ENCODE measurements at regions not wholly inside any gene's neighbourhood (a gene's known extent, or its start where the extent isn't known, plus 50 kb on each side); places are given as distances from the start of the nearest gene placed in this dataset.

DNA sequence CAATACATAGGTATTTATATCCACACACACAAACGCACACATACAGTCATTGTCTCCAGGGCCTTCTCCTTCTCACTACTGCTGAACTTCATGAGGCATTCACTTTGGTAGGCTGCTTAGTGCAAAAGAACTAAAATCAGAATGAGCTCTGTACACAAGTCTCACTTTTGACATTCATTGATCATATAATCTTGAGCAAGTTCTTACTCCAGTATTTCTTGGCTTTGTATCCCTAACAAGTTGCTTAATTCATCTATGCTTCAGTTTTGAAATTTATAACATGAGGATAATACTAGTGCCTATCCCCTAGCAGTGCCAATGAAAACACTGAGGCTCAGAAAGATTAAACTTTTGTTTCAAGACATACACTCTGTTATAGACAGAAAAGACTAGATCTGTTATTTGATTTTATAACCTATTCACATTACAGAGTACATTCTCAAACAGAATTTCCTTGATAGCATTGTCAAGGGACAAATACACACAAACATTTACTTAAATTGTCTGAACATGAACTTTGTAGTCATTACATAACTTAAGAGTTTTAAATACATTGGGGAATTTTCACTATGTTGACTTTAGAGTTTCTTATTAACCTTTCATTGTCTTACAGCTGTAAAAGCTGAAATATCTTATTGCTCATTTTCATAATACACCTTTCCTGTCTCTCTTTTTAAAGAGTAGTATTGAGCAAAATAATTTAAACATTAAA is 55.0 kb upstream of the SI start:
- H3K4me3 ChIP-seq = no peak overlapping the region
- peak overlapping the region; percentile 52 for H3K27ac ChIP-seq
- no peaks in the 10 kb centered on the region for H3K4me1 ChIP-seq
- no peaks in the 10 kb centered on the region for H3K9me3 ChIP-seq
- intact Hi-C loops (cut with DNase I) = no loop called here
- no peaks in the 10 kb centered on the region for H3K36me3 ChIP-seq
- no peaks in the 10 kb centered on the region for H3K27me3 ChIP-seq
- TF ChIP-seq, protein P1, sequence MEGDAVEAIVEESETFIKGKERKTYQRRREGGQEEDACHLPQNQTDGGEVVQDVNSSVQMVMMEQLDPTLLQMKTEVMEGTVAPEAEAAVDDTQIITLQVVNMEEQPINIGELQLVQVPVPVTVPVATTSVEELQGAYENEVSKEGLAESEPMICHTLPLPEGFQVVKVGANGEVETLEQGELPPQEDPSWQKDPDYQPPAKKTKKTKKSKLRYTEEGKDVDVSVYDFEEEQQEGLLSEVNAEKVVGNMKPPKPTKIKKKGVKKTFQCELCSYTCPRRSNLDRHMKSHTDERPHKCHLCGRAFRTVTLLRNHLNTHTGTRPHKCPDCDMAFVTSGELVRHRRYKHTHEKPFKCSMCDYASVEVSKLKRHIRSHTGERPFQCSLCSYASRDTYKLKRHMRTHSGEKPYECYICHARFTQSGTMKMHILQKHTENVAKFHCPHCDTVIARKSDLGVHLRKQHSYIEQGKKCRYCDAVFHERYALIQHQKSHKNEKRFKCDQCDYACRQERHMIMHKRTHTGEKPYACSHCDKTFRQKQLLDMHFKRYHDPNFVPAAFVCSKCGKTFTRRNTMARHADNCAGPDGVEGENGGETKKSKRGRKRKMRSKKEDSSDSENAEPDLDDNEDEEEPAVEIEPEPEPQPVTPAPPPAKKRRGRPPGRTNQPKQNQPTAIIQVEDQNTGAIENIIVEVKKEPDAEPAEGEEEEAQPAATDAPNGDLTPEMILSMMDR (IDR thresholded peaks at IDR 0.05) = no peak
- H3K9ac ChIP-seq (ENCODE audit: low read depth in 2 of 2, low read length in 2 of 2) = no peak overlapping the region
- no peak for DNase-seq

DNA sequence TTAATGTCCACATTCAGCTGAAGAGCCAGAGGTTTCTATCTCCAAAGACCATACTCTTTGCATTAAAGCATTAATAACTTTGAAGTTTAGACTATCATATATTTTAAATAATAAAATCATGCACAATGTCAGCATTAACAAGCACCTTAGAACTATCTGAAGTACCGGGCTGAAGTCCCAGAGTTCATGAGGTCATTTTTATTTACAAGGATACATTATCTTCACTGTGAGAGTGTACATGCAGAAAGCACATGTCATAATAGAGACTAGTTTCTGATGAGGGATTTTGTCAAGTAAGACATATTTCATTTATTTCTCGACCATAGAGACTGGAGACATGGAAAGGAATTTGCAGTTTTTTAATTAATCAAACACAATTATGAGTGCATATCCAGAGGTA is 52.4 kb upstream of the SI start:
- H3K4me3 ChIP-seq = no peak overlapping the region
- no peak overlapping the region for H3K9ac ChIP-seq (ENCODE audit: low read depth in 2 of 2, low read length in 2 of 2)
- no peaks in the 10 kb centered on the region for H3K4me1 ChIP-seq
- no peaks in the 10 kb centered on the region for H3K9me3 ChIP-seq
- TF ChIP-seq, protein P1 (IDR thresholded peaks at IDR 0.05) = no peak
- no peaks in the 10 kb centered on the region for H3K27me3 ChIP-seq
- no peak overlapping the region for H3K27ac ChIP-seq
- no peak for DNase-seq
- intact Hi-C loops (cut with DNase I) = no loop called here
- H3K36me3 ChIP-seq = no peaks in the 10 kb centered on the region

DNA sequence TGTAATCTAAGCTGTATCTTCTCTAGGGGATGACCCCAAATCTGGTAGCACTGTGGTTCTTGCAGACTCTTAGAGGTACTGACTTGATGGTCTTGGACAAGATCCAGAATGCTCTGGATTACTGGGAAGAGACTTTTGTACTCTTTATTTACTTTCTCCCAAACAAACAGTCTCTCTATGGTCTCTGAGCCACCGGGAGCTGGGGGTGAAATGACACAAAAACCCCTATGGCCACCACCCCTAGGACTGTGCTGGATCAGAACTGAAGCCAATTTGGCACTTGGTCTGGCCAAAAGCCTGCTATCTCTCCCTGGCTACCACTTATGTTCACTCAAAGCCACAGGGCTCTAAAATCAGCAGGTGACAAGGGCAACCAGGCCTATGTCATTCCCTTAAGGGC is 50.2 kb upstream of the SI start:
- Histone ChIP-seq H3K4me1 (no peaks in the 10 kb centered on the region), H3K4me3 (no peak overlapping the region), H3K27me3 (no peaks in the 10 kb centered on the region), H3K36me3 (no peaks in the 10 kb centered on the region), H3K27ac (no peak overlapping the region), H3K9me3 (no peaks in the 10 kb centered on the region), H3K9ac (ENCODE audit: low read depth in 2 of 2, low read length in 2 of 2) (no peak overlapping the region)
- TF ChIP-seq, protein P1 (IDR thresholded peaks at IDR 0.05) = no peak
- no peak for DNase-seq
- intact Hi-C loops (cut with DNase I) = no loop called here

Data from colonic mucosa (tissue), 4 donors.